NCI-H146 treated with DMSO at 0.1 percent for 48 hours (cell line): ENCODE measurements at regions not wholly inside any gene's neighbourhood (a gene's known extent, or its start where the extent isn't known, plus 50 kb on each side); places are given as distances from the start of the nearest gene placed in this dataset.

ENCODE experiments used
- DNase-seq: peaks from one replicate; lab custom pipeline; 2025; ENCODE audit not compliant: unreplicated experiment; lab: John Stamatoyannopoulos, UW

GRCh38 chr14:94889520-94890312, 119.8 kb upstream of the GSC start:
- DNase-seq: no peak

GRCh38 chr14:94888121-94888520, 118.2 kb upstream of the GSC start:
- DNase-seq: no peak

GRCh38 chr14:94887591-94887990, 117.7 kb upstream of the GSC start:
- DNase-seq: no peak

GRCh38 chr14:94886931-94887330, 117.0 kb upstream of the GSC start:
- DNase-seq: no peak

GRCh38 chr14:94885481-94886155, 115.7 kb upstream of the GSC start:
- no peak for DNase-seq

- DNase-seq: no peak
Measured at GRCh38 chr14:94884616-94885230, 114.8 kb upstream of the GSC start.

- DNase-seq: no peak
Measured at GRCh38 chr14:94882401-94882800, 112.5 kb upstream of the GSC start.

- DNase-seq: no peak
Measured at GRCh38 chr14:94880876-94881275, 111.0 kb upstream of the GSC start.

- DNase-seq: no peak
Measured at GRCh38 chr14:94880106-94880505, 110.2 kb upstream of the GSC start.

GRCh38 chr14:94879537-94879936, 109.6 kb upstream of the GSC start:
- DNase-seq: no peak

GRCh38 chr14:94876306-94876705, 106.4 kb upstream of the GSC start:
- DNase-seq: no peak

GRCh38 chr14:94875256-94875655, 105.3 kb upstream of the GSC start:
- no peak for DNase-seq

GRCh38 chr14:94868772-94869072, 98.8 kb upstream of the GSC start:
- DNase-seq: no peak

GRCh38 chr14:94867946-94868771, 98.2 kb upstream of the GSC start:
- DNase-seq: no peak

- DNase-seq: no peak
Measured at GRCh38 chr14:94867209-94867608, 97.3 kb upstream of the GSC start.

- DNase-seq: no peak
Measured at GRCh38 chr14:94864387-94865195, 94.7 kb upstream of the GSC start.

- DNase-seq: no peak
Measured at GRCh38 chr14:94863366-94863765, 93.5 kb upstream of the GSC start.

GRCh38 chr14:94857950-94858349, 88.0 kb upstream of the GSC start:
- no peak for DNase-seq

- DNase-seq: no peak
Measured at GRCh38 chr14:94853920-94854319, 84.0 kb upstream of the GSC start.

- no peak for DNase-seq
Measured at GRCh38 chr14:94850309-94851211, 80.6 kb upstream of the GSC start.
